C4-2B (cell line): ENCODE measurements at regions not wholly inside any gene's neighbourhood (a gene's known extent, or its start where the extent isn't known, plus 50 kb on each side); places are given as distances from the start of the nearest gene placed in this dataset.

Experiments
- ZFX ChIP-seq: fragments of 450-650 bp; IDR thresholded peaks from 2 replicates; pipeline ENCODE4 v1.6.1; 2017
- TF ChIP-seq, protein P1 (sequence below): fragments of 450-650 bp; conservative IDR thresholded peaks from 2 replicates; pipeline ENCODE4 v1.5.1; 2017; ENCODE audit warnings: mild to moderate bottlenecking

GRCh38 chr3:40848421-40848820 is 323.7 kb downstream of the ZNF621 start:
- TF ChIP-seq, protein P1, sequence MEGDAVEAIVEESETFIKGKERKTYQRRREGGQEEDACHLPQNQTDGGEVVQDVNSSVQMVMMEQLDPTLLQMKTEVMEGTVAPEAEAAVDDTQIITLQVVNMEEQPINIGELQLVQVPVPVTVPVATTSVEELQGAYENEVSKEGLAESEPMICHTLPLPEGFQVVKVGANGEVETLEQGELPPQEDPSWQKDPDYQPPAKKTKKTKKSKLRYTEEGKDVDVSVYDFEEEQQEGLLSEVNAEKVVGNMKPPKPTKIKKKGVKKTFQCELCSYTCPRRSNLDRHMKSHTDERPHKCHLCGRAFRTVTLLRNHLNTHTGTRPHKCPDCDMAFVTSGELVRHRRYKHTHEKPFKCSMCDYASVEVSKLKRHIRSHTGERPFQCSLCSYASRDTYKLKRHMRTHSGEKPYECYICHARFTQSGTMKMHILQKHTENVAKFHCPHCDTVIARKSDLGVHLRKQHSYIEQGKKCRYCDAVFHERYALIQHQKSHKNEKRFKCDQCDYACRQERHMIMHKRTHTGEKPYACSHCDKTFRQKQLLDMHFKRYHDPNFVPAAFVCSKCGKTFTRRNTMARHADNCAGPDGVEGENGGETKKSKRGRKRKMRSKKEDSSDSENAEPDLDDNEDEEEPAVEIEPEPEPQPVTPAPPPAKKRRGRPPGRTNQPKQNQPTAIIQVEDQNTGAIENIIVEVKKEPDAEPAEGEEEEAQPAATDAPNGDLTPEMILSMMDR = no peak
- no peak for TF ChIP-seq ZFX
